Large intestine (tissue), 3 donors: ENCODE measurements at regions not wholly inside any gene's neighbourhood (a gene's known extent, or its start where the extent isn't known, plus 50 kb on each side); places are given as distances from the start of the nearest gene placed in this dataset.

ENCODE experiments used
- DNase-seq, 2 donors: peaks; one replicate each; pipeline versions ENCODE4 v3.0.0 to v3.0.0-alpha.2; 2013
- H3K27ac ChIP-seq: one replicate; pipeline ENCODE4 v1.5.1; 2013; ENCODE audit warnings: low read length
- H3K27me3 ChIP-seq: 2 replicates; pipeline ENCODE4 v1.6.1; 2013; ENCODE audit warnings: low read length; ENCODE audit not compliant: control insufficient read depth, insufficient read depth
- H3K36me3 ChIP-seq: 2 replicates; pipeline ENCODE4 v1.6.1; 2013; ENCODE audit warnings: low read length; ENCODE audit not compliant: control insufficient read depth, insufficient read depth
- H3K4me1 ChIP-seq: one replicate; pipeline ENCODE4 v1.6.1; 2013; ENCODE audit warnings: low read length; ENCODE audit not compliant: control insufficient read depth, insufficient read depth
- H3K4me3 ChIP-seq: one replicate; pipeline ENCODE4 v1.5.1; 2013; ENCODE audit warnings: low read length
- H3K9me3 ChIP-seq: one replicate; pipeline ENCODE4 v1.6.1; 2013; ENCODE audit warnings: mild to moderate bottlenecking, low read depth, low read length, moderate library complexity; ENCODE audit not compliant: control insufficient read depth
- WGBS: methylation state at CpG from one replicate; pipeline ENCODE4 v1.1.5; 2013; ENCODE audit warnings: low lambda C conversion rate; ENCODE audit not compliant: insufficient coverage; 5-methylcytosine and 5-hydroxymethylcytosine counted together

- DNase-seq: no peak
- Histone ChIP-seq H3K27me3 (peaks cover 17% of the 10 kb centered on the region), H3K4me3 (no peak overlapping the region), H3K27ac (no peak overlapping the region), H3K9me3 (no peaks in the 10 kb centered on the region), H3K36me3 (no peaks in the 10 kb centered on the region), H3K4me1 (peaks cover 3% of the 10 kb centered on the region)
- no CpG with 5 or more reads among the region's 17 CpGs for WGBS
These were observed 1489.5 kb downstream of the BRD1 start for GRCh38 chr22:48337957-48338792.

GRCh38 chr22:48336339-48337060 is 1491.2 kb downstream of the BRD1 start:
- no peak for DNase-seq
- WGBS: no CpG with 5 or more reads among the region's 7 CpGs
- H3K4me1 ChIP-seq: peaks cover 3% of the 10 kb centered on the region
- peaks cover 14% of the 10 kb centered on the region for H3K27me3 ChIP-seq
- no peak overlapping the region for H3K4me3 ChIP-seq
- no peak overlapping the region for H3K27ac ChIP-seq
- H3K36me3 ChIP-seq: no peaks in the 10 kb centered on the region
- no peaks in the 10 kb centered on the region for H3K9me3 ChIP-seq

- Histone ChIP-seq H3K36me3 (no peaks in the 10 kb centered on the region), H3K4me1 (peaks cover 3% of the 10 kb centered on the region), H3K27me3 (peaks cover 7% of the 10 kb centered on the region), H3K27ac (no peak overlapping the region), H3K4me3 (no peak overlapping the region), H3K9me3 (no peaks in the 10 kb centered on the region)
- WGBS: 67% methylated on average over 1 of the region's 8 CpGs
- DNase-seq: peak in 1 of 2 donors; percentile 16
These were observed 1492.1 kb downstream of the BRD1 start for GRCh38 chr22:48335442-48336139.

GRCh38 chr22:48334971-48335370 is 1492.7 kb downstream of the BRD1 start:
- peaks cover under 1% of the 10 kb centered on the region for H3K27me3 ChIP-seq
- DNase-seq: no peak
- no CpG with 5 or more reads among the region's 10 CpGs for WGBS

GRCh38 chr22:48333816-48334735 is 1493.6 kb downstream of the BRD1 start:
- Histone ChIP-seq H3K27ac (no peak overlapping the region), H3K36me3 (no peaks in the 10 kb centered on the region), H3K9me3 (no peaks in the 10 kb centered on the region), H3K4me1 (peaks cover 3% of the 10 kb centered on the region), H3K27me3 (no peaks in the 10 kb centered on the region), H3K4me3 (no peak overlapping the region)
- WGBS: no CpG with 5 or more reads among the region's 40 CpGs
- no peak for DNase-seq

More at GRCh38 chr22:48334971-48335370, 1492.7 kb downstream of the BRD1 start:
- no peak overlapping the region for H3K27ac ChIP-seq
- no peaks in the 10 kb centered on the region for H3K36me3 ChIP-seq
- no peak overlapping the region for H3K4me3 ChIP-seq
- H3K4me1 ChIP-seq: peaks cover 3% of the 10 kb centered on the region
- H3K9me3 ChIP-seq: no peaks in the 10 kb centered on the region

GRCh38 chr22:48333323-48333763 is 1494.3 kb downstream of the BRD1 start:
- peaks cover 3% of the 10 kb centered on the region for H3K4me1 ChIP-seq
- H3K9me3 ChIP-seq: no peaks in the 10 kb centered on the region
- no CpG with 5 or more reads among the region's 20 CpGs for WGBS
- H3K27me3 ChIP-seq: no peaks in the 10 kb centered on the region
- H3K4me3 ChIP-seq: no peak overlapping the region
- H3K36me3 ChIP-seq: no peaks in the 10 kb centered on the region
- no peak overlapping the region for H3K27ac ChIP-seq
- no peak for DNase-seq

- no peak overlapping the region for H3K27ac ChIP-seq
- DNase-seq: no peak
- peaks cover 3% of the 10 kb centered on the region for H3K4me1 ChIP-seq
- WGBS: no CpG with 5 or more reads among the region's 32 CpGs
- no peaks in the 10 kb centered on the region for H3K9me3 ChIP-seq
- H3K27me3 ChIP-seq: no peaks in the 10 kb centered on the region
- H3K4me3 ChIP-seq: no peak overlapping the region
- H3K36me3 ChIP-seq: no peaks in the 10 kb centered on the region
These were observed 1495.0 kb downstream of the BRD1 start for GRCh38 chr22:48332438-48333322.

GRCh38 chr22:48331691-48332220 is 1495.9 kb downstream of the BRD1 start:
- Histone ChIP-seq H3K4me3 (no peak overlapping the region), H3K27ac (no peak overlapping the region), H3K9me3 (no peaks in the 10 kb centered on the region), H3K36me3 (no peaks in the 10 kb centered on the region), H3K4me1 (peaks cover 3% of the 10 kb centered on the region), H3K27me3 (no peaks in the 10 kb centered on the region)
- no CpG with 5 or more reads among the region's 12 CpGs for WGBS
- DNase-seq: no peak

- H3K4me3 ChIP-seq: no peak overlapping the region
- H3K36me3 ChIP-seq: no peaks in the 10 kb centered on the region
- no peak for DNase-seq
- H3K27ac ChIP-seq: no peak overlapping the region
- H3K9me3 ChIP-seq: no peaks in the 10 kb centered on the region
- no peaks in the 10 kb centered on the region for H3K27me3 ChIP-seq
- WGBS: no CpG with 5 or more reads among the region's 9 CpGs
- peaks cover 3% of the 10 kb centered on the region for H3K4me1 ChIP-seq
These were observed 1496.4 kb downstream of the BRD1 start for GRCh38 chr22:48331266-48331665.
